Natural killer cell (primary cell): ENCODE measurements at regions not wholly inside any gene's neighbourhood (a gene's known extent, or its start where the extent isn't known, plus 50 kb on each side); places are given as distances from the start of the nearest gene placed in this dataset.

ENCODE experiments used
- ATAC-seq, 3 donors: fragments of 150-1000 bp in 2 of 3; fragments of 200-7000 bp in 1 of 3; cut with Tn5 transposase; 1 replicate in 1 of 3; 2 replicates in 2 of 3; pipeline ENCODE4 v1.10.0; 2021; ENCODE audit warnings: mild to moderate bottlenecking in 2 of 3, moderate library complexity in 2 of 3
- DNase-seq, 2 donors: peaks; one replicate each; pipeline versions ENCODE4 v3.0.0 to v3.0.0-alpha.2; 2013 to 2021; ENCODE audit warnings: mixed read lengths in 1 of 2
- H3K27ac ChIP-seq: one replicate; pipeline ENCODE4 v1.5.1; 2013; ENCODE audit warnings: mild to moderate bottlenecking, low read length
- H3K27me3 ChIP-seq: one replicate; pipeline ENCODE4 v1.6.1; 2013; ENCODE audit warnings: low read length; ENCODE audit not compliant: control insufficient read depth, insufficient read depth
- H3K36me3 ChIP-seq: one replicate; pipeline ENCODE4 v1.6.1; 2013; ENCODE audit warnings: low read length; ENCODE audit not compliant: control insufficient read depth, insufficient read depth
- H3K4me1 ChIP-seq: one replicate; pipeline ENCODE4 v1.6.1; 2013; ENCODE audit warnings: low read length; ENCODE audit not compliant: control insufficient read depth, insufficient read depth
- H3K4me3 ChIP-seq: one replicate; pipeline ENCODE4 v1.5.1; 2013; ENCODE audit warnings: low read length
- H3K9me3 ChIP-seq: one replicate; pipeline ENCODE4 v1.6.1; 2013; ENCODE audit warnings: low read length; ENCODE audit not compliant: control insufficient read depth, insufficient read depth
- H3K27ac Mint-ChIP-seq, 2 donors: one replicate each; pipeline ENCODE4 v1.8.0; 2022; ENCODE audit warnings: mild to moderate bottlenecking in 2 of 2, mixed read lengths in 2 of 2, moderate library complexity in 1 of 2
- H3K27me3 Mint-ChIP-seq, 2 donors: one replicate each; pipeline ENCODE4 v1.8.0; 2022; ENCODE audit warnings: low read depth in 2 of 2, mixed read lengths in 2 of 2
- H3K36me3 Mint-ChIP-seq: one replicate; pipeline ENCODE4 v1.8.0; 2022; ENCODE audit warnings: mixed read lengths
- H3K4me1 Mint-ChIP-seq, 2 donors: one replicate each; pipeline ENCODE4 v1.8.0; 2022; ENCODE audit warnings: mixed read lengths in 2 of 2
- H3K4me3 Mint-ChIP-seq: one replicate; pipeline ENCODE4 v1.8.0; 2022; ENCODE audit warnings: mild to moderate bottlenecking, moderate library complexity, mixed read lengths
- H3K9me3 Mint-ChIP-seq, 2 donors: one replicate each; pipeline ENCODE4 v1.8.0; 2022; ENCODE audit warnings: mixed read lengths in 2 of 2
- CTCF ChIP-seq: fragments of 200-600 bp; IDR thresholded peaks from one replicate; pipeline ENCODE4 v1.8.0; 2022; ENCODE audit warnings: antibody characterized with exemption
- WGBS: methylation state at CpG from one replicate; pipeline ENCODE4 v1.1.7; 2013; ENCODE audit warnings: missing lambda C conversion rate; ENCODE audit not compliant: insufficient coverage; 5-methylcytosine and 5-hydroxymethylcytosine counted together
- intact Hi-C: fragments of 100-400 bp; cut with micrococcal nuclease; formaldehyde crosslinking; loops from one replicate; pipeline ENCODE4 v1.14.2; 2022

GRCh38 chr12:132404951-132405741 lies 75.8 kb upstream of the GALNT9 start:
- H3K36me3 ChIP-seq, result no peaks in the 10 kb centered on the region
- Mint-ChIP-seq H3K9me3 (no peaks in the 10 kb centered on the region), H3K4me1 (no peaks in the 10 kb centered on the region), H3K4me3 (no peak overlapping the region), H3K27me3 (peaks cover 0 to 14% of the 10 kb centered on the region in 2 donors), H3K27ac (no peak overlapping the region), H3K36me3 (no peaks in the 10 kb centered on the region)
- no peak for TF ChIP-seq CTCF
- no peaks in the 10 kb centered on the region for H3K9me3 ChIP-seq
- no peak overlapping the region for H3K27ac ChIP-seq
- no peaks in the 10 kb centered on the region for H3K4me1 ChIP-seq
- H3K27me3 ChIP-seq, result peaks cover 3% of the 10 kb centered on the region
- DNase-seq (no peak), ATAC-seq (no peak)
- H3K4me3 ChIP-seq, result no peak overlapping the region
- intact Hi-C loops, result no loop called here
- 71% methylated on average over 36 of the region's 36 CpGs for WGBS

- Mint-ChIP-seq H3K4me1 (no peaks in the 10 kb centered on the region), H3K36me3 (no peaks in the 10 kb centered on the region), H3K4me3 (no peak overlapping the region), H3K27me3 (peaks cover 0 to 14% of the 10 kb centered on the region in 2 donors), H3K27ac (no peak overlapping the region), H3K9me3 (no peaks in the 10 kb centered on the region)
- ATAC-seq (no peak), DNase-seq (no peak)
- Histone ChIP-seq H3K4me3 (no peak overlapping the region), H3K4me1 (no peaks in the 10 kb centered on the region), H3K36me3 (no peaks in the 10 kb centered on the region), H3K9me3 (no peaks in the 10 kb centered on the region), H3K27me3 (peaks cover 3% of the 10 kb centered on the region), H3K27ac (no peak overlapping the region)
- intact Hi-C loops, result no loop called here
- no peak for TF ChIP-seq CTCF
- WGBS, result 72% methylated on average over 7 of the region's 7 CpGs
Observed at GRCh38 chr12:132404435-132404855, 75.1 kb upstream of the GALNT9 start.

- Histone ChIP-seq H3K9me3 (no peaks in the 10 kb centered on the region), H3K4me1 (no peaks in the 10 kb centered on the region), H3K27me3 (peaks cover 3% of the 10 kb centered on the region), H3K36me3 (no peaks in the 10 kb centered on the region), H3K4me3 (no peak overlapping the region), H3K27ac (no peak overlapping the region)
- ATAC-seq, result no peak
- Mint-ChIP-seq H3K4me3 (no peak overlapping the region), H3K36me3 (no peaks in the 10 kb centered on the region), H3K27ac (no peak overlapping the region), H3K4me1 (no peaks in the 10 kb centered on the region), H3K27me3 (peaks cover under 1 to 14% of the 10 kb centered on the region in 2 donors), H3K9me3 (no peaks in the 10 kb centered on the region)
- no peak for TF ChIP-seq CTCF
- 75% methylated on average over 35 of the region's 35 CpGs for WGBS
- intact Hi-C loops, result no loop called here
- no peak for DNase-seq
Observed at GRCh38 chr12:132403636-132404434, 74.4 kb upstream of the GALNT9 start.
